WTC11 (cell line): ENCODE measurements at regions not wholly inside any gene's neighbourhood (a gene's known extent, or its start where the extent isn't known, plus 50 kb on each side); places are given as distances from the start of the nearest gene placed in this dataset.

ENCODE experiments used
- ATAC-seq: fragments of 200-7000 bp; cut with Tn5 transposase; 2 replicates; pipeline ENCODE4 v1.10.0; 2021; ENCODE audit warnings: mild to moderate bottlenecking, moderate library complexity
- CTCF ChIA-PET: fragments of 300-600 bp; sonication (Branson Sonifier 250); formaldehyde crosslinking; loops from one replicate; lab custom pipeline; 2021; ENCODE audit warnings: antibody characterized with exemption; lab: Charles Lee
- POLR2A ChIA-PET: fragments of 350-600 bp; sonication (Branson Sonifier 250); formaldehyde crosslinking; loops from one replicate; lab custom pipeline; 2021; ENCODE audit warnings: antibody characterized with exemption; lab: Charles Lee
- DNase-seq: peaks from one replicate; pipeline ENCODE4 v3.0.0; 2021; ENCODE audit warnings: low spot score
- H3K27ac Mint-ChIP-seq: 2 replicates; pipeline ENCODE4 v1.8.0; 2021; ENCODE audit warnings: mixed read lengths
- H3K27me3 Mint-ChIP-seq: 2 replicates; pipeline ENCODE4 v1.8.0; 2021; ENCODE audit warnings: low read depth, mild to moderate bottlenecking, moderate library complexity, mixed read lengths
- H3K36me3 Mint-ChIP-seq: 2 replicates; pipeline ENCODE4 v1.8.0; 2021; ENCODE audit warnings: mixed read lengths
- H3K4me1 Mint-ChIP-seq: 2 replicates; pipeline ENCODE4 v1.8.0; 2022; ENCODE audit warnings: mixed read lengths
- H3K4me3 Mint-ChIP-seq: 2 replicates; pipeline ENCODE4 v1.8.0; 2021; ENCODE audit warnings: mild to moderate bottlenecking, moderate library complexity, mixed read lengths
- H3K9me3 Mint-ChIP-seq: 2 replicates; pipeline ENCODE4 v1.8.0; 2021; ENCODE audit warnings: mixed read lengths
- AR ChIP-seq: fragments of 250-450 bp; sonication (Bioruptor Pico); IDR thresholded peaks from 2 replicates; pipeline ENCODE4 v1.9.0; 2021; ENCODE audit warnings: mild to moderate bottlenecking
- CREM ChIP-seq: sonication (generic); formaldehyde crosslinking; IDR thresholded peaks from 2 replicates; pipeline ENCODE4 v1.8.1; 2022; ENCODE audit warnings: mild to moderate bottlenecking, missing genetic modification reagents, moderate library complexity
- EMX1 ChIP-seq: fragments of 250-450 bp; sonication (Bioruptor Pico); IDR thresholded peaks from 2 replicates; pipeline ENCODE4 v1.8.0; 2021; ENCODE audit warnings: mild to moderate bottlenecking
- ERG ChIP-seq: fragments of 250-450 bp; sonication (Bioruptor Pico); IDR thresholded peaks from 2 replicates; pipeline ENCODE4 v1.8.0; 2021; ENCODE audit warnings: mild to moderate bottlenecking
- FOXK1 ChIP-seq: sonication (generic); formaldehyde crosslinking; IDR thresholded peaks from 2 replicates; pipeline ENCODE4 v1.8.0; 2022; ENCODE audit warnings: mild to moderate bottlenecking, moderate library complexity, missing genetic modification reagents
- GABPB1 ChIP-seq: sonication (generic); formaldehyde crosslinking; IDR thresholded peaks from 2 replicates; pipeline ENCODE4 v1.8.1; 2023; ENCODE audit warnings: mild to moderate bottlenecking, missing genetic modification reagents
- GRHL2 ChIP-seq: fragments of 250-450 bp; sonication (Bioruptor Pico); IDR thresholded peaks from 2 replicates; pipeline ENCODE4 v1.8.0; 2022; ENCODE audit warnings: mild to moderate bottlenecking, moderate library complexity; ENCODE audit not compliant: insufficient replicate concordance, severe bottlenecking
- HMGA2 ChIP-seq: fragments of 250-450 bp; sonication (Bioruptor Pico); IDR thresholded peaks from 2 replicates; pipeline ENCODE4 v1.4.0; 2021; ENCODE audit warnings: mild to moderate bottlenecking, moderate library complexity
- IRF1 ChIP-seq: sonication (generic); formaldehyde crosslinking; IDR thresholded peaks from 2 replicates; pipeline ENCODE4 v1.8.0; 2023; ENCODE audit warnings: missing genetic modification reagents
- KAT7 ChIP-seq: sonication (generic); formaldehyde crosslinking; IDR thresholded peaks from 2 replicates; pipeline ENCODE4 v1.8.1; 2023; ENCODE audit warnings: missing genetic modification reagents, mild to moderate bottlenecking, borderline replicate concordance
- MAX ChIP-seq: sonication (generic); formaldehyde crosslinking; IDR thresholded peaks from 2 replicates; pipeline ENCODE4 v1.8.0; 2022; ENCODE audit warnings: mild to moderate bottlenecking, missing genetic modification reagents
- RELA ChIP-seq: sonication (generic); formaldehyde crosslinking; IDR thresholded peaks from 2 replicates; pipeline ENCODE4 v1.8.1; 2022; ENCODE audit warnings: missing genetic modification reagents, mild to moderate bottlenecking, borderline replicate concordance
- RORB ChIP-seq: fragments of 250-450 bp; sonication (Bioruptor Pico); IDR thresholded peaks from 2 replicates; pipeline ENCODE4 v1.9.0; 2021; ENCODE audit warnings: mild to moderate bottlenecking
- STAT6 ChIP-seq: sonication (generic); formaldehyde crosslinking; conservative IDR thresholded peaks from 2 replicates; pipeline ENCODE4 v1.8.1; 2023; ENCODE audit warnings: mild to moderate bottlenecking, low read depth, missing genetic modification reagents, moderate library complexity
- ZBTB43 ChIP-seq: sonication (generic); formaldehyde crosslinking; IDR thresholded peaks from 2 replicates; pipeline ENCODE4 v1.8.1; 2023; ENCODE audit warnings: mild to moderate bottlenecking, missing genetic modification reagents
- ZNF138 ChIP-seq: sonication (generic); formaldehyde crosslinking; conservative IDR thresholded peaks from 2 replicates; pipeline ENCODE4 v1.8.1; 2022; ENCODE audit warnings: mild to moderate bottlenecking, moderate library complexity, missing genetic modification reagents
- ZNF263 ChIP-seq: sonication (generic); formaldehyde crosslinking; IDR thresholded peaks from 2 replicates; pipeline ENCODE4 v1.8.1; 2022; ENCODE audit warnings: low read depth, mild to moderate bottlenecking, moderate library complexity, missing genetic modification reagents
- ZNF281 ChIP-seq: sonication (generic); formaldehyde crosslinking; IDR thresholded peaks from 2 replicates; pipeline ENCODE4 v1.8.0; 2023; ENCODE audit warnings: mild to moderate bottlenecking, missing genetic modification reagents
- ZNF317 ChIP-seq: sonication (generic); formaldehyde crosslinking; IDR thresholded peaks from 2 replicates; pipeline ENCODE4 v1.8.1; 2023; ENCODE audit warnings: low read depth, mild to moderate bottlenecking, moderate library complexity, missing genetic modification reagents, borderline replicate concordance
- ZNF423 ChIP-seq: fragments of 250-450 bp; sonication (Bioruptor Pico); IDR thresholded peaks from 2 replicates; pipeline ENCODE4 v2.1.2; 2022; ENCODE audit warnings: mild to moderate bottlenecking, moderate library complexity
- ZNF512 ChIP-seq: sonication (generic); formaldehyde crosslinking; IDR thresholded peaks from 2 replicates; pipeline ENCODE4 v1.8.1; 2022; ENCODE audit warnings: missing genetic modification reagents, borderline replicate concordance

- ATAC-seq (no peak), DNase-seq (no peak)
- CTCF ChIA-PET: no interaction called here
- Mint-ChIP-seq H3K27me3 (no peaks in the 10 kb centered on the region), H3K4me3 (no peak overlapping the region), H3K4me1 (no peaks in the 10 kb centered on the region), H3K27ac (no peak overlapping the region), H3K9me3 (no peaks in the 10 kb centered on the region), H3K36me3 (no peaks in the 10 kb centered on the region)
- TF ChIP-seq GRHL2 (CRISPR knock-in tag) (no peak), ZNF281 (CRISPR knock-in tag) (no peak), IRF1 (no peak)
- POLR2A ChIA-PET: no interaction called here
Measured at GRCh38 chr11:109521571-109522086, 99.6 kb downstream of the C11orf87 start.

- peak; percentile 39; the same call in 1 of the 2 replicates for ATAC-seq
- POLR2A ChIA-PET: no interaction called here
- no peak overlapping the region for H3K4me3 Mint-ChIP-seq
- no peaks in the 10 kb centered on the region for H3K36me3 Mint-ChIP-seq
- CTCF ChIA-PET: no interaction called here
- H3K27ac Mint-ChIP-seq: no peak overlapping the region
- no peaks in the 10 kb centered on the region for H3K9me3 Mint-ChIP-seq
- DNase-seq: no peak
- no peaks in the 10 kb centered on the region for H3K27me3 Mint-ChIP-seq
- H3K4me1 Mint-ChIP-seq: no peaks in the 10 kb centered on the region
- TF ChIP-seq ZBTB43 (CRISPR knock-in tag) (no peak), ZNF263 (CRISPR knock-in tag) (no peak), HMGA2 (no peak), RORB (CRISPR knock-in tag) (no peak), ZNF512 (CRISPR knock-in tag) (no peak), ZNF423 (no peak), ZNF138 (CRISPR knock-in tag) (no peak), EMX1 (CRISPR knock-in tag) (no peak), AR (CRISPR knock-in tag) (no peak), RELA (CRISPR knock-in tag) (no peak), ZNF317 (CRISPR knock-in tag) (no peak), MAX (CRISPR knock-in tag) (no peak), CREM (no peak), STAT6 (CRISPR knock-in tag) (no peak), FOXK1 (no peak), KAT7 (CRISPR knock-in tag) (no peak), ERG (no peak), GABPB1 (CRISPR knock-in tag) (no peak)
Measured at GRCh38 chr11:109522116-109522755, 100.2 kb downstream of the C11orf87 start.
